Left ventricle myocardium inferior (tissue), 1 donor: ENCODE measurements at regions not wholly inside any gene's neighbourhood (a gene's known extent, or its start where the extent isn't known, plus 50 kb on each side); places are given as distances from the start of the nearest gene placed in this dataset.

Source experiments
- DNase-seq: peaks from one replicate; pipeline ENCODE4 v3.0.0-alpha.2; 2020
- H3K27ac ChIP-seq: fragments of 200-600 bp; replicated peaks from 2 replicates; pipeline ENCODE4 v1.8.0; 2021
- H3K27me3 ChIP-seq: fragments of 200-600 bp; 2 replicates; pipeline ENCODE4 v1.8.0; 2021; ENCODE audit warnings: low read depth
- H3K36me3 ChIP-seq: fragments of 200-600 bp; 2 replicates; pipeline ENCODE4 v1.8.0; 2021
- H3K4me1 ChIP-seq: fragments of 200-600 bp; 2 replicates; pipeline ENCODE4 v1.8.0; 2021
- H3K4me3 ChIP-seq: fragments of 200-600 bp; 2 replicates; pipeline ENCODE4 v1.8.0; 2021; ENCODE audit warnings: mild to moderate bottlenecking, moderate library complexity
- H3K9me3 ChIP-seq: fragments of 200-600 bp; replicated peaks from 2 replicates; pipeline ENCODE4 v1.8.0; 2021
- CTCF ChIP-seq: fragments of 200-600 bp; IDR thresholded peaks from 2 replicates; pipeline ENCODE4 v1.8.0; 2021; ENCODE audit warnings: antibody characterized with exemption, mild to moderate bottlenecking, borderline replicate concordance
- intact Hi-C: fragments of 100-400 bp; cut with micrococcal nuclease; formaldehyde crosslinking; loops from one replicate; pipeline ENCODE4 v1.11.0; 2022
- donor health status: DM: no; HTN: yes; CAD: no; lungs with severe emphysema.

GRCh38 chr4:140302151-140302859 is 71.1 kb upstream of the SCOC start:
- no peak overlapping the region for H3K27ac ChIP-seq
- DNase-seq, result no peak
- H3K9me3 ChIP-seq, result no peaks in the 10 kb centered on the region
- peaks cover 3% of the 10 kb centered on the region for H3K4me1 ChIP-seq
- no peaks in the 10 kb centered on the region for H3K27me3 ChIP-seq
- no peaks in the 10 kb centered on the region for H3K36me3 ChIP-seq
- intact Hi-C loops, result no loop called here
- H3K4me3 ChIP-seq, result no peak overlapping the region
- TF ChIP-seq CTCF, result no peak

- H3K27ac ChIP-seq, result no peak overlapping the region
- H3K9me3 ChIP-seq, result no peaks in the 10 kb centered on the region
- no peak for TF ChIP-seq CTCF
- no peak overlapping the region for H3K4me3 ChIP-seq
- intact Hi-C loops, result no loop called here
- no peaks in the 10 kb centered on the region for H3K36me3 ChIP-seq
- H3K27me3 ChIP-seq, result no peaks in the 10 kb centered on the region
- no peak for DNase-seq
- H3K4me1 ChIP-seq, result peaks cover 13% of the 10 kb centered on the region
Observed at GRCh38 chr4:140300271-140300970, 73.0 kb upstream of the SCOC start.

- DNase-seq, result no peak
- H3K4me3 ChIP-seq, result no peak overlapping the region
- no peaks in the 10 kb centered on the region for H3K27me3 ChIP-seq
- intact Hi-C loops, result no loop called here
- no peak overlapping the region for H3K27ac ChIP-seq
- no peaks in the 10 kb centered on the region for H3K9me3 ChIP-seq
- peaks cover 13% of the 10 kb centered on the region for H3K4me1 ChIP-seq
- no peak for TF ChIP-seq CTCF
- no peaks in the 10 kb centered on the region for H3K36me3 ChIP-seq
Observed at GRCh38 chr4:140298001-140298400, 75.4 kb upstream of the SCOC start.

- H3K9me3 ChIP-seq, result no peaks in the 10 kb centered on the region
- H3K27ac ChIP-seq, result no peak overlapping the region
- no peak for DNase-seq
- H3K36me3 ChIP-seq, result no peaks in the 10 kb centered on the region
- no peak overlapping the region for H3K4me3 ChIP-seq
- H3K4me1 ChIP-seq, result peaks cover 13% of the 10 kb centered on the region
- no peak for TF ChIP-seq CTCF
- intact Hi-C loops, result no loop called here
- no peaks in the 10 kb centered on the region for H3K27me3 ChIP-seq
Observed at GRCh38 chr4:140297221-140297570, 76.2 kb upstream of the SCOC start.

GRCh38 chr4:140296335-140297220 is 76.9 kb upstream of the SCOC start:
- H3K27me3 ChIP-seq, result no peaks in the 10 kb centered on the region
- intact Hi-C loops, result no loop called here
- no peaks in the 10 kb centered on the region for H3K36me3 ChIP-seq
- peak overlapping the region; percentile 3 for H3K4me3 ChIP-seq
- DNase-seq, result peak; percentile 51
- H3K4me1 ChIP-seq, result peaks cover 13% of the 10 kb centered on the region
- no peak overlapping the region for H3K27ac ChIP-seq
- H3K9me3 ChIP-seq, result no peaks in the 10 kb centered on the region
- TF ChIP-seq CTCF, result no peak
